LNCAP (cell line): ENCODE measurements at regions not wholly inside any gene's neighbourhood (a gene's known extent, or its start where the extent isn't known, plus 50 kb on each side); places are given as distances from the start of the nearest gene placed in this dataset.

Source experiments
- CTCF ChIP-seq: fragments of 450-650 bp; IDR thresholded peaks from 2 replicates; pipeline ENCODE4 v1.5.1; 2017; ENCODE audit warnings: mild to moderate bottlenecking

GRCh38 chr5:5882706-5883105 lies 460.2 kb downstream of the ICE1 start:
- no peak for TF ChIP-seq CTCF

GRCh38 chr5:5881294-5881693 lies 458.8 kb downstream of the ICE1 start:
- TF ChIP-seq CTCF, result no peak

DNA sequence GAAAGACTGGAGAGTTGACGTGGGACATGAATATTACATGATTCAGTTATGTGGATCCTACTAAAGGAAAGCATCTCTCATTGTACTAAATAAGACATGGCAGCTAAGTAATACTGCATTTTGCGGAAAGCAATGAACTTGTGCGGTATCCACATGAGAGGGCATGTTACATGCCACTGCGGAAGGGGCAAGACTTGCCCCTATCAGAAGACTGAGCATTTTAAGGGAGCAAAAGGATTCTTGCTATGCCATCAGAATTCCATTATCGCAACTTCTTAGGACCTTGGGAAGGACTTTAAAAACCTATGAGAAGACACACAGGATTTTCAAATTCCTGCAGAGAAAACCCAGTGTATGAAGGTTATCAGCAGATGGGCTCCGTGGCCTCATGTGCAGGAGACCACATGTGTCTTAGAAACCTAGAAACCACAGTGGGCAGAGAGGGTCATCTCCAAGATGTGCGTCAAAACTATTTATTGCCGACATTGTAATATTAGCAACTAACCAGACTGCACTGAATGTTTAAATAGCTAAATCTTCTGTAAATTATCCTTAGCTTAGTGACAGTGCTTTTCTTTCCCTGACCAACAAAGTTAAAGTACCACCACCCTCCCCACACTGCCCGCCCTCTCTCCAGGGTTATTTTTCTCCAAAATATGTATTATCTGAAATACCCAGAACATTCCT lies 457.7 kb downstream of the ICE1 start:
- no peak for TF ChIP-seq CTCF

DNA sequence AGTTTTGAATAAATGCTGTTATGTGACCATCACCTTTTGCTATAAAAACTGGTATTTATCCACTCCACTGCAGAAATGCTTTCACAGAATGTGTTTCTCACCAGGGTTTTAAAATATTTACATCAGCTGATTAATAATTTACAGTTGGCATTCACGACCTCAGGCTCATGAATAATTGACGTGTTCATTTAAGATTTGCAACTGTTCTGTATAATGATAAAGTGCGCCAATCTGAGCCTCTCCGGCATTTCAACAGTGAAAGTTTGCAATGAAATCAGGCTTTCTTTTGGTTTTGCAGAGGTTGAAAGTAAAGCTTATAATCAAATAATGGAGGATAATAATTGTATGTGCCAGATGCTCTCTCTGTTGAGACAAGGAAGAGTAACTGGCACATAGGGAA lies 434.9 kb downstream of the ICE1 start:
- no peak for TF ChIP-seq CTCF

DNA sequence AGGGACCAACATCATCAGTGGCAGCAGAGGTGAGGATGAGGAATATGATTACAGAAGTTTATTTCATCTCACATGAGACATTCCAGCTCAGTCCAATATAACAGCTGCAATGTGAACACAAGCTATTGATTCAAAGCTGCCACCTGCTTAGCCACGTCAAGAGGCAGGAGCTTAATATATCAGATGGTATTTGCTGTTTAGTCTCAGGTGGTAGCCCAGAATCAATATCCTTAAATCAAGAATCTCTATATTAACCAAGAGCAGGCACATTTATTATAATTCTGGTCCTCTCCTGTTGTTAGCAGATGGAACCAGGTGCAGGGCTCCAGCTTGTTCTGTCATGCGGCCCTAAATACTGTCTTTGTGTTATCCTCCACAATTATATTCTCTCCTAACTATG lies 431.6 kb downstream of the ICE1 start:
- no peak for TF ChIP-seq CTCF

GRCh38 chr5:5838493-5838892 lies 416.0 kb downstream of the ICE1 start:
- TF ChIP-seq CTCF, result no peak

GRCh38 chr5:5828619-5829018 lies 406.1 kb downstream of the ICE1 start:
- no peak for TF ChIP-seq CTCF

GRCh38 chr5:5826911-5827310 lies 404.4 kb downstream of the ICE1 start:
- TF ChIP-seq CTCF, result no peak
